GM23338 (cell line): ENCODE measurements at regions not wholly inside any gene's neighbourhood (a gene's known extent, or its start where the extent isn't known, plus 50 kb on each side); places are given as distances from the start of the nearest gene placed in this dataset.

Source experiments
- CTCF ChIP-seq, 2 experiments: fragments of 200-600 bp in 1 of 2; sonication (generic) in 1 of 2; conservative IDR thresholded peaks; 2 replicates each; pipeline versions ENCODE4 v1.5.1 to v1.6.1; 2016 to 2017; ENCODE audit warnings: antibody characterized with exemption in 2 of 2, low read depth in 2 of 2, mild to moderate bottlenecking in 2 of 2, moderate library complexity in 1 of 2
- EZH2 ChIP-seq: fragments of 200-600 bp; sonication (generic); IDR thresholded peaks from one replicate; pipeline ENCODE4 v1.8.0; 2017; ENCODE audit warnings: antibody characterized with exemption, mild to moderate bottlenecking, low read depth; ENCODE audit not compliant: unreplicated experiment
- EZH2phosphoT487 ChIP-seq: fragments of 200-600 bp; sonication (generic); IDR thresholded peaks from one replicate; pipeline ENCODE4 v1.8.1; 2018; ENCODE audit warnings: antibody characterized with exemption; ENCODE audit not compliant: unreplicated experiment
- POLR2AphosphoS5 ChIP-seq: IDR thresholded peaks from 2 replicates; pipeline ENCODE4 v1.6.1; 2016; ENCODE audit warnings: antibody characterized with exemption, low read depth
- TF ChIP-seq, protein P1 (sequence below): IDR thresholded peaks from one replicate; pipeline ENCODE4 v1.6.1; 2018; ENCODE audit warnings: antibody characterized with exemption; ENCODE audit not compliant: unreplicated experiment

DNA sequence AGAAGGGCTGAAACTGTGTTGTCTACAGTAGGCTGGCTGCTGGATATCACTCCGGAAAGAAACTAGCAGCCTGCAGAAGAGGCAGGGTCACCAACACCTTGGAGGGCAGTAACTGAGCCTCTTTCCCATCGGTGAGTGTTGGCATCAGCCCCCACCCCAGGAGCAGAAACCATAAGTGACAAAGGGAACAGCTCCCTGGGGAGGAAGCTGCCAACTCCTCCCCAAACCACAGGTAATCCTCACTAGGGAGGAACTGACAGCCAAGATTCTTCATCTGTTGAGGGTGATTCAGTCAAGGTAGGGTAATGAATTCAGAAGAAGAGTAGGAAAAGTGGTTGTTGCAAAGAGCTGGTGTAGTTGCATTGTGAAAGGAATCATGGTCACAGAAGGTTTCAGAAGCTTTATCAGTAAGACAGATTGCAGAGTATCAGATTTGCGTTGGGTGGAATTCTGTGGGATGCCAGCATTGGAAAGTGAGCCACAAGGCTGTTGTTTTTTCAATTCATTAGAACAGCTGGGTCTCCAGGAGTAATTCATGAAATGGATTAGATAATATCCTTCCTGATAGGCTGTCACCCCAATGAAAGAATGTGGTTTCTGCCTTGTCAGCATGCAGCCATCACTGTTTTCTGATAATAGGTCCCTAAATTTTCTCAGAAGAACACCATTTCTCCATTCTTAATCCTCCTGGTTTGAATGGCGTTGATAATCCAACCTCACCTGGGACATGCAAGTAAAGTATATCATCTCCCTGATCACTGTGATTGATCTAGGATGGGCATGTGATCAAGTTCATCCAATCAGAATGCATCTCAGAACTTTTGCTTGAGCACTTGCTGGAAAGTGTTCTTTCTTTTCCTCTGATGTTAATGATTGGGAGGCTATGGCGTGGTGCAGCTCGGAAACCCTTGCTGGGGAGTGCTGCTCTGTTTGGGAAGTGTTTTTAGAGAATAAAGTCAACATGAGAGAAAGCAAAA is 75.0 kb upstream of the CTBP2 start:
- TF ChIP-seq CTCF (conservative IDR thresholded peaks at IDR 0.05; ENCODE audit: low read depth in 2 of 2) = no peak
- no peak for TF ChIP-seq EZH2
- TF ChIP-seq POLR2AphosphoS5 = no peak
- TF ChIP-seq, protein P1, sequence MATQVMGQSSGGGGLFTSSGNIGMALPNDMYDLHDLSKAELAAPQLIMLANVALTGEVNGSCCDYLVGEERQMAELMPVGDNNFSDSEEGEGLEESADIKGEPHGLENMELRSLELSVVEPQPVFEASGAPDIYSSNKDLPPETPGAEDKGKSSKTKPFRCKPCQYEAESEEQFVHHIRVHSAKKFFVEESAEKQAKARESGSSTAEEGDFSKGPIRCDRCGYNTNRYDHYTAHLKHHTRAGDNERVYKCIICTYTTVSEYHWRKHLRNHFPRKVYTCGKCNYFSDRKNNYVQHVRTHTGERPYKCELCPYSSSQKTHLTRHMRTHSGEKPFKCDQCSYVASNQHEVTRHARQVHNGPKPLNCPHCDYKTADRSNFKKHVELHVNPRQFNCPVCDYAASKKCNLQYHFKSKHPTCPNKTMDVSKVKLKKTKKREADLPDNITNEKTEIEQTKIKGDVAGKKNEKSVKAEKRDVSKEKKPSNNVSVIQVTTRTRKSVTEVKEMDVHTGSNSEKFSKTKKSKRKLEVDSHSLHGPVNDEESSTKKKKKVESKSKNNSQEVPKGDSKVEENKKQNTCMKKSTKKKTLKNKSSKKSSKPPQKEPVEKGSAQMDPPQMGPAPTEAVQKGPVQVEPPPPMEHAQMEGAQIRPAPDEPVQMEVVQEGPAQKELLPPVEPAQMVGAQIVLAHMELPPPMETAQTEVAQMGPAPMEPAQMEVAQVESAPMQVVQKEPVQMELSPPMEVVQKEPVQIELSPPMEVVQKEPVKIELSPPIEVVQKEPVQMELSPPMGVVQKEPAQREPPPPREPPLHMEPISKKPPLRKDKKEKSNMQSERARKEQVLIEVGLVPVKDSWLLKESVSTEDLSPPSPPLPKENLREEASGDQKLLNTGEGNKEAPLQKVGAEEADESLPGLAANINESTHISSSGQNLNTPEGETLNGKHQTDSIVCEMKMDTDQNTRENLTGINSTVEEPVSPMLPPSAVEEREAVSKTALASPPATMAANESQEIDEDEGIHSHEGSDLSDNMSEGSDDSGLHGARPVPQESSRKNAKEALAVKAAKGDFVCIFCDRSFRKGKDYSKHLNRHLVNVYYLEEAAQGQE = no peak
- TF ChIP-seq EZH2phosphoT487 = no peak
